Activated CD8-positive, alpha-beta T cell treated with anti-CD3 and anti-CD28 coated beads for 36 hours (primary cell): ENCODE measurements at regions not wholly inside any gene's neighbourhood (a gene's known extent, or its start where the extent isn't known, plus 50 kb on each side); places are given as distances from the start of the nearest gene placed in this dataset.

Experiments
- ATAC-seq: fragments of 200-7000 bp; cut with Tn5 transposase; one replicate; pipeline ENCODE4 v1.10.0; 2021; ENCODE audit warnings: mild to moderate bottlenecking, moderate library complexity
- CTCF ChIA-PET: fragments of 350-600 bp; sonication (Branson Sonifier 250); formaldehyde crosslinking; loops from one replicate; lab custom pipeline; 2021; ENCODE audit warnings: antibody characterized with exemption; lab: Charles Lee
- POLR2A ChIA-PET: fragments of 350-600 bp; sonication (Branson Sonifier 250); formaldehyde crosslinking; loops from one replicate; lab custom pipeline; 2021; ENCODE audit warnings: antibody characterized with exemption; lab: Charles Lee
- DNase-seq: peaks from one replicate; pipeline ENCODE4 v3.0.0-alpha.2; 2020
- H3K27ac Mint-ChIP-seq: one replicate; pipeline ENCODE4 v1.8.0; 2021; ENCODE audit warnings: mild to moderate bottlenecking, mixed read lengths
- H3K27me3 Mint-ChIP-seq: one replicate; pipeline ENCODE4 v1.8.0; 2021; ENCODE audit warnings: mixed read lengths
- H3K36me3 Mint-ChIP-seq: one replicate; pipeline ENCODE4 v1.8.0; 2021; ENCODE audit warnings: low read depth, mixed read lengths
- H3K4me1 Mint-ChIP-seq: one replicate; pipeline ENCODE4 v1.8.0; 2021; ENCODE audit warnings: low read depth, mixed read lengths
- H3K4me3 Mint-ChIP-seq: one replicate; pipeline ENCODE4 v1.8.0; 2021; ENCODE audit warnings: mild to moderate bottlenecking, moderate library complexity, mixed read lengths
- H3K9me3 Mint-ChIP-seq: one replicate; pipeline ENCODE4 v1.8.0; 2021; ENCODE audit warnings: mixed read lengths
- CTCF ChIP-seq: fragments of 200-600 bp; IDR thresholded peaks from one replicate; pipeline ENCODE4 v1.8.0; 2022; ENCODE audit warnings: antibody characterized with exemption, mild to moderate bottlenecking
- intact Hi-C: fragments of 100-400 bp; cut with micrococcal nuclease; formaldehyde crosslinking; loops from one replicate; pipeline ENCODE4 v1.10.0; 2022

- DNase-seq (no peak), ATAC-seq (no peak)
- TF ChIP-seq CTCF: no peak
- ChIA-PET POLR2A (no interaction called here), CTCF (no interaction called here)
- Mint-ChIP-seq H3K4me1 (no peaks in the 10 kb centered on the region), H3K4me3 (no peak overlapping the region), H3K27ac (no peak overlapping the region), H3K36me3 (no peaks in the 10 kb centered on the region), H3K9me3 (peaks cover 6% of the 10 kb centered on the region), H3K27me3 (no peaks in the 10 kb centered on the region)
- intact Hi-C loops: no loop called here
Measured at GRCh38 chr16:8305201-8305600, 285.1 kb downstream of the TMEM114 start.

GRCh38 chr16:8299635-8300034, 290.7 kb downstream of the TMEM114 start:
- CTCF ChIA-PET: no interaction called here
- intact Hi-C loops: no loop called here
- POLR2A ChIA-PET: no interaction called here
- no peak for TF ChIP-seq CTCF
- peaks cover 11% of the 10 kb centered on the region for H3K9me3 Mint-ChIP-seq
- no peaks in the 10 kb centered on the region for H3K27me3 Mint-ChIP-seq
- ATAC-seq: no peak
- no peaks in the 10 kb centered on the region for H3K4me1 Mint-ChIP-seq
- no peak for DNase-seq
- H3K36me3 Mint-ChIP-seq: no peaks in the 10 kb centered on the region
- no peak overlapping the region for H3K27ac Mint-ChIP-seq
- no peak overlapping the region for H3K4me3 Mint-ChIP-seq

- H3K27me3 Mint-ChIP-seq: no peaks in the 10 kb centered on the region
- no peak overlapping the region for H3K27ac Mint-ChIP-seq
- ChIA-PET CTCF (interaction anchor here (1.0 kb wide), 1 partner anchor 60 kb away, joined by 4 read pairs; no protein-coding TSS in a partner anchor), POLR2A (no interaction called here)
- no peak for DNase-seq
- no peak for ATAC-seq
- no peak for TF ChIP-seq CTCF
- H3K36me3 Mint-ChIP-seq: no peaks in the 10 kb centered on the region
- intact Hi-C loops: no loop called here
- no peak overlapping the region for H3K4me3 Mint-ChIP-seq
- peaks cover 8% of the 10 kb centered on the region for H3K9me3 Mint-ChIP-seq
- no peaks in the 10 kb centered on the region for H3K4me1 Mint-ChIP-seq
Measured at GRCh38 chr16:8295513-8296237, 294.6 kb downstream of the TMEM114 start.

GRCh38 chr16:8293413-8293812, 296.9 kb downstream of the TMEM114 start:
- POLR2A ChIA-PET: no interaction called here
- no peak for DNase-seq
- Mint-ChIP-seq H3K4me3 (no peak overlapping the region), H3K9me3 (peaks cover 3% of the 10 kb centered on the region), H3K36me3 (no peaks in the 10 kb centered on the region), H3K27me3 (no peaks in the 10 kb centered on the region), H3K27ac (no peak overlapping the region), H3K4me1 (no peaks in the 10 kb centered on the region)
- intact Hi-C loops: no loop called here
- no peak for TF ChIP-seq CTCF
- CTCF ChIA-PET: no interaction called here
- no peak for ATAC-seq

GRCh38 chr16:8292271-8292670, 298.0 kb downstream of the TMEM114 start:
- DNase-seq: no peak
- H3K4me3 Mint-ChIP-seq: no peak overlapping the region
- H3K9me3 Mint-ChIP-seq: no peaks in the 10 kb centered on the region
- no peak for ATAC-seq
- H3K36me3 Mint-ChIP-seq: no peaks in the 10 kb centered on the region
- no peaks in the 10 kb centered on the region for H3K27me3 Mint-ChIP-seq
- ChIA-PET POLR2A (no interaction called here), CTCF (no interaction called here)
- H3K27ac Mint-ChIP-seq: no peak overlapping the region
- TF ChIP-seq CTCF: no peak
- H3K4me1 Mint-ChIP-seq: no peaks in the 10 kb centered on the region
- intact Hi-C loops: no loop called here
